HG02938 (cell line): ENCODE measurements at regions not wholly inside any gene's neighbourhood (a gene's known extent, or its start where the extent isn't known, plus 50 kb on each side); places are given as distances from the start of the nearest gene placed in this dataset.
"Not testable (repeated sequence)": the region's sequence is repeated elsewhere in the genome, so short reads cannot be mapped to it uniquely, and the experiment has no call there.

Experiments
- ATAC-seq: cut with Tn5 transposase; IDR thresholded peaks from one replicate; pipeline ENCODE4 v1.9.1; 2021; ENCODE audit warnings: mild to moderate bottlenecking, moderate library complexity; ENCODE audit not compliant: unreplicated experiment

GRCh38 chr7:29696402-29696801 is 109.9 kb upstream of the WIPF3 start:
- ATAC-seq: not testable (repeated sequence)

GRCh38 chr7:29699723-29700122 is 106.6 kb upstream of the WIPF3 start:
- ATAC-seq: not testable (repeated sequence)

GRCh38 chr7:29701540-29701939 is 104.8 kb upstream of the WIPF3 start:
- ATAC-seq: not testable (repeated sequence)

- not testable (repeated sequence) for ATAC-seq
Observed at GRCh38 chr7:29703830-29704229, 102.5 kb upstream of the WIPF3 start.

- ATAC-seq: not testable (repeated sequence)
Observed at GRCh38 chr7:29709002-29709401, 97.3 kb upstream of the WIPF3 start.

GRCh38 chr7:29723127-29723526 is 83.2 kb upstream of the WIPF3 start:
- not testable (repeated sequence) for ATAC-seq

- no peak for ATAC-seq
Observed at GRCh38 chr7:29723599-29723998, 82.7 kb upstream of the WIPF3 start.

- ATAC-seq: not testable (repeated sequence)
Observed at GRCh38 chr7:29729534-29730165, 76.7 kb upstream of the WIPF3 start.

- no peak for ATAC-seq
Observed at GRCh38 chr7:29734246-29734731, 72.0 kb upstream of the WIPF3 start.

GRCh38 chr7:29747645-29748245 is 58.6 kb upstream of the WIPF3 start:
- not testable (repeated sequence) for ATAC-seq

GRCh38 chr7:29748286-29749099 is 57.8 kb upstream of the WIPF3 start:
- no peak for ATAC-seq

GRCh38 chr7:29749701-29750321 is 56.5 kb upstream of the WIPF3 start:
- ATAC-seq: no peak

- ATAC-seq: not testable (repeated sequence)
Observed at GRCh38 chr7:29750373-29750940, 55.9 kb upstream of the WIPF3 start.

- not testable (repeated sequence) for ATAC-seq
Observed at GRCh38 chr7:29751012-29751411, 55.3 kb upstream of the WIPF3 start.

GRCh38 chr7:29754874-29755490 is 51.3 kb upstream of the WIPF3 start:
- no peak for ATAC-seq
